ENCODE measurements at regions not wholly inside any gene's neighbourhood (a gene's known extent, or its start where the extent isn't known, plus 50 kb on each side); places are given as distances from the start of the nearest gene placed in this dataset.

DNA sequence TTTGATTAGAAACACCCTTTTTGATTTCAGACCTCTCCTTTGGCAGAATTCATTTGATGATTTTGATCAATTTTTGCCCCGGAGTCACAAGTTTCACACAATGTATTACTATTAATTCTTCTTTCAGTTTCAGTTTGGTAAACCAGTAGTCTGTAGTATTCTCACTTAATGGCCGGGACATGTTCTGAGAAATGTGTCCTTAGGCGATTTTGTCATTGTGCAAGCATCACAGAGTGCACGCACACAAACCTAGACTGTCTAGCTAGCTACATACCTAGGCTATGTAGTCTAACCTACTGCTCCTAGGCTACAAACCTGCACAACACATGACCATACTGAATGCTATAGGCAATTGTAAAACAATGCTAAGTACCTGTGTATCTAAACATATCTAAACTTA, 662.5 kb downstream of the IRX1 start:
- no peaks in the 10 kb centered on the region for H3K4me1 ChIP-seq (ENCODE audit: insufficient read depth, low read length, poor library complexity, severe bottlenecking)
- H2AFZ ChIP-seq (ENCODE audit: low read length) = no peak overlapping the region
- H3K9me2 ChIP-seq (ENCODE audit: insufficient read depth, low read length) = no peaks in the 10 kb centered on the region
- no peak for DNase-seq (ENCODE audit: low spot score)
- H3K79me2 ChIP-seq (ENCODE audit: insufficient read depth, low read depth, low read length) = no peaks in the 10 kb centered on the region
- no peak for TF ChIP-seq EZH2phosphoT487 (IDR thresholded peaks at IDR 0.05; ENCODE audit: borderline replicate concordance, low read depth, low read length)
- TF ChIP-seq, protein P1, sequence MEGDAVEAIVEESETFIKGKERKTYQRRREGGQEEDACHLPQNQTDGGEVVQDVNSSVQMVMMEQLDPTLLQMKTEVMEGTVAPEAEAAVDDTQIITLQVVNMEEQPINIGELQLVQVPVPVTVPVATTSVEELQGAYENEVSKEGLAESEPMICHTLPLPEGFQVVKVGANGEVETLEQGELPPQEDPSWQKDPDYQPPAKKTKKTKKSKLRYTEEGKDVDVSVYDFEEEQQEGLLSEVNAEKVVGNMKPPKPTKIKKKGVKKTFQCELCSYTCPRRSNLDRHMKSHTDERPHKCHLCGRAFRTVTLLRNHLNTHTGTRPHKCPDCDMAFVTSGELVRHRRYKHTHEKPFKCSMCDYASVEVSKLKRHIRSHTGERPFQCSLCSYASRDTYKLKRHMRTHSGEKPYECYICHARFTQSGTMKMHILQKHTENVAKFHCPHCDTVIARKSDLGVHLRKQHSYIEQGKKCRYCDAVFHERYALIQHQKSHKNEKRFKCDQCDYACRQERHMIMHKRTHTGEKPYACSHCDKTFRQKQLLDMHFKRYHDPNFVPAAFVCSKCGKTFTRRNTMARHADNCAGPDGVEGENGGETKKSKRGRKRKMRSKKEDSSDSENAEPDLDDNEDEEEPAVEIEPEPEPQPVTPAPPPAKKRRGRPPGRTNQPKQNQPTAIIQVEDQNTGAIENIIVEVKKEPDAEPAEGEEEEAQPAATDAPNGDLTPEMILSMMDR (conservative IDR thresholded peaks at IDR 0.05; ENCODE audit: low read length) = no peak
- intact Hi-C loops (cut with micrococcal nuclease; ENCODE audit: unreplicated experiment) = no loop called here
- H3K36me3 ChIP-seq (ENCODE audit: insufficient read depth, low read length) = no peaks in the 10 kb centered on the region
- no peak overlapping the region for H3K27ac ChIP-seq (ENCODE audit: low read depth, low read length, poor library complexity, severe bottlenecking)
- POLR2A ChIA-PET = no interaction called here
- no peaks in the 10 kb centered on the region for H4K20me1 ChIP-seq (ENCODE audit: insufficient read depth, low read length)
- no peak overlapping the region for H3K4me3 ChIP-seq (ENCODE audit: low read depth, low read length, poor library complexity, severe bottlenecking)
- H3K9me3 ChIP-seq (ENCODE audit: low read length) = no peaks in the 10 kb centered on the region
- CTCF ChIA-PET (ENCODE audit: unreplicated experiment) = no interaction called here
- BruUV-seq (replicated peaks) = no TSS peak
- no peak overlapping the region for H3K4me2 ChIP-seq (ENCODE audit: low read length)

DNA sequence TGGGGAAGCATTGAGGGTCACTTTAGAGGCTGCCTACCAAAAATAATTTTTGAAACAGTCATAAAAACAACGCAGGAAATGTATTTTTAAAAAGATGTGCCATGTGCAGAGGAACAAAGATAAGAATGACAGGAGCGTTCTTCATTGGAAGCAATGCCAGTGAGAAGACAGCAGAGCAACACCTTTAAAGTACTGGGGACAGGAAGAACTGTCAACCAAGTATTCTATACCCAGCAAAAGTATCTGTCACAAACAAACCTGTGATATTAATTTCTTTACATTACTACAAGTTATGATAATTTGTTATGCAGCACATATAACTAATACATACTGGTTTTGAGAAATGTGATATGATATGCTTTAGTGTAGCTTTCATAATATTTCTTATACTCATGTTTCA, 675.6 kb downstream of the IRX1 start:
- H3K36me3 ChIP-seq (ENCODE audit: insufficient read depth, low read length) = no peaks in the 10 kb centered on the region
- H3K9me3 ChIP-seq (ENCODE audit: low read length) = 0 out of 2 replicates have a peak, but pooled peaks cover 4% of the 10 kb centered on the region
- no peak overlapping the region for H3K27ac ChIP-seq (ENCODE audit: low read depth, low read length, poor library complexity, severe bottlenecking)
- H2AFZ ChIP-seq (ENCODE audit: low read length) = no peak overlapping the region
- H4K20me1 ChIP-seq (ENCODE audit: insufficient read depth, low read length) = no peaks in the 10 kb centered on the region
- no peak overlapping the region for H3K4me2 ChIP-seq (ENCODE audit: low read length)
- no peaks in the 10 kb centered on the region for H3K79me2 ChIP-seq (ENCODE audit: insufficient read depth, low read depth, low read length)
- DNase-seq (ENCODE audit: low spot score) = no peak
- ChIA-PET CTCF (ENCODE audit: unreplicated experiment) (no interaction called here), POLR2A (no interaction called here)
- BruUV-seq (replicated peaks) = no TSS peak
- intact Hi-C loops (cut with micrococcal nuclease; ENCODE audit: unreplicated experiment) = no loop called here
- no peaks in the 10 kb centered on the region for H3K9me2 ChIP-seq (ENCODE audit: insufficient read depth, low read length)
- H3K4me3 ChIP-seq (ENCODE audit: low read depth, low read length, poor library complexity, severe bottlenecking) = no peak overlapping the region
- TF ChIP-seq EZH2phosphoT487 (IDR thresholded peaks at IDR 0.05; ENCODE audit: borderline replicate concordance, low read depth, low read length) = no peak
- TF ChIP-seq, protein P1 (conservative IDR thresholded peaks at IDR 0.05; ENCODE audit: low read length) = no peak
- H3K4me1 ChIP-seq (ENCODE audit: insufficient read depth, low read length, poor library complexity, severe bottlenecking) = no peaks in the 10 kb centered on the region

DNA sequence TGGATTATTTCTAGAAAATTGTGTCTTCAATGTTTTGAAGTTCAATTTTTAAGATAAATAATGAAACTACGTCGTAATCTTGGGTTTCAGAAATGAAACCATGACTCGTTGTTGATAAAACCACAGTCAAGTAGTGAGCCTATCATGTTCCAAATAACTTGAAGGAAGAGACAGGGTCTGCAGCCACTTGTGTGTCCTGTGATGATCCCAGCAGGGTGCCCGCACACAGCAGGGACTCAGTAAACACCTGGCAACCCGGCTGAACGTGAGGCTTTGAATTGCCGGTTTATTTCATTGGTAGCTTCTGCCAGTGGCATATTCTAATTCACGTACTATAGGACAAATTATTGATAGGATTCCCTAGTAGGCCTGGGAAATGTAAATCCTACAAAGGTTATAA, 679.6 kb downstream of the IRX1 start:
- no peak for DNase-seq (ENCODE audit: low spot score)
- H3K9me2 ChIP-seq (ENCODE audit: insufficient read depth, low read length) = no peaks in the 10 kb centered on the region
- H3K79me2 ChIP-seq (ENCODE audit: insufficient read depth, low read depth, low read length) = no peaks in the 10 kb centered on the region
- no peaks in the 10 kb centered on the region for H3K36me3 ChIP-seq (ENCODE audit: insufficient read depth, low read length)
- H2AFZ ChIP-seq (ENCODE audit: low read length) = no peak overlapping the region
- POLR2A ChIA-PET = no interaction called here
- H3K4me1 ChIP-seq (ENCODE audit: insufficient read depth, low read length, poor library complexity, severe bottlenecking) = no peaks in the 10 kb centered on the region
- CTCF ChIA-PET (ENCODE audit: unreplicated experiment) = no interaction called here
- TF ChIP-seq, protein P1 (conservative IDR thresholded peaks at IDR 0.05; ENCODE audit: low read length) = no peak
- no peak for TF ChIP-seq EZH2phosphoT487 (IDR thresholded peaks at IDR 0.05; ENCODE audit: borderline replicate concordance, low read depth, low read length)
- intact Hi-C loops (cut with micrococcal nuclease; ENCODE audit: unreplicated experiment) = no loop called here
- H4K20me1 ChIP-seq (ENCODE audit: insufficient read depth, low read length) = no peaks in the 10 kb centered on the region
- H3K4me3 ChIP-seq (ENCODE audit: low read depth, low read length, poor library complexity, severe bottlenecking) = no peak overlapping the region
- no peak overlapping the region for H3K4me2 ChIP-seq (ENCODE audit: low read length)
- BruUV-seq (replicated peaks) = no TSS peak
- H3K9me3 ChIP-seq (ENCODE audit: low read length) = 0 out of 2 replicates have a peak, but pooled peaks cover 4% of the 10 kb centered on the region
- no peak overlapping the region for H3K27ac ChIP-seq (ENCODE audit: low read depth, low read length, poor library complexity, severe bottlenecking)

Measured in OCI-LY7 (cell line).